GM18868 (cell line): ENCODE measurements at regions not wholly inside any gene's neighbourhood (a gene's known extent, or its start where the extent isn't known, plus 50 kb on each side); places are given as distances from the start of the nearest gene placed in this dataset.
"Not testable (repeated sequence)": the region's sequence is repeated elsewhere in the genome, so short reads cannot be mapped to it uniquely, and the experiment has no call there.

Experiments used
- ATAC-seq: cut with Tn5 transposase; IDR thresholded peaks from one replicate; pipeline ENCODE4 v1.9.1; 2021; ENCODE audit warnings: mild to moderate bottlenecking, moderate library complexity; ENCODE audit not compliant: unreplicated experiment

- no peak for ATAC-seq
Measured at GRCh38 chr5:56763711-56764466, 51.5 kb upstream of the MAP3K1 start.

- no peak for ATAC-seq
Measured at GRCh38 chr5:56763182-56763581, 52.2 kb upstream of the MAP3K1 start.

GRCh38 chr5:56761151-56761885 is 54.0 kb upstream of the MAP3K1 start:
- no peak for ATAC-seq

- ATAC-seq, result no peak
Measured at GRCh38 chr5:56760723-56761122, 54.6 kb upstream of the MAP3K1 start.

GRCh38 chr5:56759521-56760216 is 55.7 kb upstream of the MAP3K1 start:
- no peak for ATAC-seq

GRCh38 chr5:56757077-56757476 is 58.3 kb upstream of the MAP3K1 start:
- ATAC-seq, result no peak

- no peak for ATAC-seq
Measured at GRCh38 chr5:56755036-56755555, 60.3 kb upstream of the MAP3K1 start.

- ATAC-seq, result not testable (repeated sequence)
Measured at GRCh38 chr5:56753588-56753987, 61.8 kb upstream of the MAP3K1 start.

- no peak for ATAC-seq
Measured at GRCh38 chr5:56751572-56752313, 63.6 kb upstream of the MAP3K1 start.

- no peak for ATAC-seq
Measured at GRCh38 chr5:56749842-56750241, 65.5 kb upstream of the MAP3K1 start.

- no peak for ATAC-seq
Measured at GRCh38 chr5:56746553-56747339, 68.6 kb upstream of the MAP3K1 start.

GRCh38 chr5:56745864-56746263 is 69.5 kb upstream of the MAP3K1 start:
- ATAC-seq, result no peak

- no peak for ATAC-seq
Measured at GRCh38 chr5:56740868-56741267, 74.5 kb upstream of the MAP3K1 start.

- ATAC-seq, result no peak
Measured at GRCh38 chr5:56739990-56740389, 75.4 kb upstream of the MAP3K1 start.

GRCh38 chr5:56737951-56738606 is 77.3 kb upstream of the MAP3K1 start:
- no peak for ATAC-seq

- no peak for ATAC-seq
Measured at GRCh38 chr5:56737002-56737621, 78.2 kb upstream of the MAP3K1 start.

- no peak for ATAC-seq
Measured at GRCh38 chr5:56735849-56736641, 79.3 kb upstream of the MAP3K1 start.

GRCh38 chr5:56734091-56734694 is 81.2 kb upstream of the MAP3K1 start:
- ATAC-seq, result no peak
